Neural progenitor cell (in vitro differentiated cells): ENCODE measurements at regions not wholly inside any gene's neighbourhood (a gene's known extent, or its start where the extent isn't known, plus 50 kb on each side); places are given as distances from the start of the nearest gene placed in this dataset.
"Not testable (repeated sequence)": the region's sequence is repeated elsewhere in the genome, so short reads cannot be mapped to it uniquely, and the experiment has no call there.

Experiments
- EZH2phosphoT487 ChIP-seq: fragments of 200-600 bp; sonication (generic); IDR thresholded peaks from 2 replicates; pipeline ENCODE4 v1.6.1; 2017; ENCODE audit warnings: antibody characterized with exemption
- TF ChIP-seq, protein P1 (sequence below): fragments of 200-600 bp; sonication (generic); IDR thresholded peaks from 2 replicates; pipeline ENCODE4 v1.5.1; 2017; ENCODE audit warnings: antibody characterized with exemption, mild to moderate bottlenecking

DNA sequence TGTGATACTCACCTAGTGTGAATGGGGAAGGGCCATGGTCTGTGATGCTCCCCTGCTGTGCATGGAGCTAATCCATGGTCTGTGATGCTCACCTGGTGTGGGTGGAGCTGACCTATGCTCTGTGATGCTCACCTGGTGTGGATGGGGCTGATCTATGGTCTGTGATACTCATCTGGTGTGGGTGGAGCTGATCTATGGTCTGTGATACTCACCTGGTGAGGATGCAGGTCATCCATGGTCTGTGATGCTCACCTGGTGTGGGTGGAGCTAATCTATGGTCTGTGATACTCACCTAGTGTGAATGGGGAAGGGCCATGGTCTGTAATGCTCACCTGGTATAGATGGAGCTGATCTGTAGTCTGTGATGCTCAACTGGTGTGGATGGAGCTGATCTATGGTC is 110.2 kb downstream of the CRLF2 start:
- TF ChIP-seq, protein P1, sequence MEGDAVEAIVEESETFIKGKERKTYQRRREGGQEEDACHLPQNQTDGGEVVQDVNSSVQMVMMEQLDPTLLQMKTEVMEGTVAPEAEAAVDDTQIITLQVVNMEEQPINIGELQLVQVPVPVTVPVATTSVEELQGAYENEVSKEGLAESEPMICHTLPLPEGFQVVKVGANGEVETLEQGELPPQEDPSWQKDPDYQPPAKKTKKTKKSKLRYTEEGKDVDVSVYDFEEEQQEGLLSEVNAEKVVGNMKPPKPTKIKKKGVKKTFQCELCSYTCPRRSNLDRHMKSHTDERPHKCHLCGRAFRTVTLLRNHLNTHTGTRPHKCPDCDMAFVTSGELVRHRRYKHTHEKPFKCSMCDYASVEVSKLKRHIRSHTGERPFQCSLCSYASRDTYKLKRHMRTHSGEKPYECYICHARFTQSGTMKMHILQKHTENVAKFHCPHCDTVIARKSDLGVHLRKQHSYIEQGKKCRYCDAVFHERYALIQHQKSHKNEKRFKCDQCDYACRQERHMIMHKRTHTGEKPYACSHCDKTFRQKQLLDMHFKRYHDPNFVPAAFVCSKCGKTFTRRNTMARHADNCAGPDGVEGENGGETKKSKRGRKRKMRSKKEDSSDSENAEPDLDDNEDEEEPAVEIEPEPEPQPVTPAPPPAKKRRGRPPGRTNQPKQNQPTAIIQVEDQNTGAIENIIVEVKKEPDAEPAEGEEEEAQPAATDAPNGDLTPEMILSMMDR, result not testable (repeated sequence)
- TF ChIP-seq EZH2phosphoT487, result not testable (repeated sequence)
